CD1c-positive myeloid dendritic cell (primary cell): ENCODE measurements at regions not wholly inside any gene's neighbourhood (a gene's known extent, or its start where the extent isn't known, plus 50 kb on each side); places are given as distances from the start of the nearest gene placed in this dataset.
"Not testable (repeated sequence)": the region's sequence is repeated elsewhere in the genome, so short reads cannot be mapped to it uniquely, and the experiment has no call there.

Experiments used
- DNase-seq: peaks from one replicate; pipeline ENCODE4 v3.0.0-alpha.2; 2016; ENCODE audit errors: extremely low spot score

GRCh38 chr5:166582416-166582815, 1709.0 kb upstream of the WWC1 start:
- DNase-seq: no peak

GRCh38 chr5:166594567-166594966, 1696.9 kb upstream of the WWC1 start:
- DNase-seq: no peak

GRCh38 chr5:166595274-166595951, 1696.0 kb upstream of the WWC1 start:
- DNase-seq: no peak

DNA sequence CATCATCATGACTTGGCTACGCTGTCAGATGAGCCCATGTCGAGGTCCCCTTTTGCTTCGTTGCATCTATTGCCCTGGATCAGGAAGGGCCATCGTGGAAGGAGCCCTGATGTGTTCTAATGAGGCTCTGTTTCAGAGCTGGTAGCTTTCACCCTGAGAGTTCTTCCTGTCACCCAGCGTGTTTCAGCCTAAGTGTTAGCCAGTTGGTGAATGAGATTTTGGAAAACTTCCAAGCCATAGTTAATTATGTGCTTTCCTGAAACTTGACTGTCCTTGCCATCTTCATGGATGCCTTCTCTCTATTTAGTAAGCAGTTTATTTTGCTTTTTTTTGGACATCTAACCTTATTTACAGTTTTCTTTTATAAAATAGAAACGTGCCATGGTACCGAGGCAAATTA, 1695.4 kb upstream of the WWC1 start:
- no peak for DNase-seq

GRCh38 chr5:166602271-166602670, 1689.2 kb upstream of the WWC1 start:
- DNase-seq: no peak

GRCh38 chr5:166617507-166617906, 1673.9 kb upstream of the WWC1 start:
- DNase-seq: no peak

GRCh38 chr5:166618526-166618925, 1672.9 kb upstream of the WWC1 start:
- DNase-seq: no peak

DNA sequence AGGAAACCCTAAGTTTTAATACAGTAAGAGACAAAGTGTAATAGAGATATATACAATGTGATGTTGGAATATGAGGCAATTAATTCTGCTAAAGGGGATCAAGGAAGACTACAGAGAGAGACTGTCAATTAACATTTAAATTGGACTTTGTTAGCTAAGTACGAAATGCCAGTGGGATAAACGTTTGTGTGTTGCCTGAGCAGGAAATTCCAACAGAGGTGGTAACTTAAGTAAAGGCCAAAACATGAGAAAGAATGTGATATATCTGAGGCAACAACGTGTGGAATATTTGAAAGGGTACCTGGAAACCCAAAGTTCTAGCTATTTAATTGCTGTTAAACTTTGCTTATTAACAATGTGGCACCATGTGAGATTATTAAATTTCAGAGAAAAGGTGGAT, 1666.9 kb upstream of the WWC1 start:
- no peak for DNase-seq

- DNase-seq: no peak
Observed at GRCh38 chr5:166625210-166625865, 1666.1 kb upstream of the WWC1 start.

GRCh38 chr5:166637295-166637694, 1654.2 kb upstream of the WWC1 start:
- no peak for DNase-seq

DNA sequence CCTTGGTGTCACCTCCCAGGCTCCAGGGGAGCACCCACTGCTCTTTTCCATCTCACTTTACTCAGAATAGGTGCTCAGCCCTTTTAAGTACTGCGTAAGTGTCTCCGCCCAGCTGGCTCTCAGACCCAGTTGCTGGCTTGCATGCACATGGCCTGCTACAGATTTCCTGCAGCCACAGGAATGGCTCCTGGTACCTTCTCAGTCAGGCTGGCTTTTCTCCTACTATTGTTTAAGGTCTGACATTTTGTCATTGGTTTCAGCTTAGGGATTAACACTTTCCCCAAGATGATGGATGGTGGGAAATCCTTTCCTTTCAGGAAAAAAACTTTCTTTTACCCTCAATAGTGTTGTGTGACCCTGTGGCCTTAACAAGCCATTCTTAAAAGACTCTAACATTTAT, 1652.3 kb upstream of the WWC1 start:
- no peak for DNase-seq

GRCh38 chr5:166640136-166640535, 1651.3 kb upstream of the WWC1 start:
- not testable (repeated sequence) for DNase-seq

- no peak for DNase-seq
Observed at GRCh38 chr5:166648736-166649135, 1642.7 kb upstream of the WWC1 start.

DNA sequence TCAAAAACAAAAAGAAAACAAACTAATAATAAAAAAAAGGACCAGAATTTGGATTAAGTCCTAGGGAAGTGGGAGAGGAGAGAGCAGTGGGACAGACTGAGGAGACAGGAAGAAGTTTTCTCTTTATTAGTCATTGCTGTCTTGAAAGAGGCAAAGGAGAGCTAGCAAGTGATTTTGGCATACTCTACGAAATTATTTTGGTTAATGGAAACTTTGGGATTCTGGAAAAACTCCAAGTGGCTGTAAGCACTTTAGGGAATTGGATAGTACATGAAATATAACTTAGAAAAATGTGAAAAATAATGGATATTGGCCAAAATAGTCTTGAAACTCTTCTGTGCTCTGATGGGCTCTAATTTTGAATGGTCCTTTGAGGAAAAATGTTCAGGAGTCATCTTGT, 1641.8 kb upstream of the WWC1 start:
- DNase-seq: no peak

DNA sequence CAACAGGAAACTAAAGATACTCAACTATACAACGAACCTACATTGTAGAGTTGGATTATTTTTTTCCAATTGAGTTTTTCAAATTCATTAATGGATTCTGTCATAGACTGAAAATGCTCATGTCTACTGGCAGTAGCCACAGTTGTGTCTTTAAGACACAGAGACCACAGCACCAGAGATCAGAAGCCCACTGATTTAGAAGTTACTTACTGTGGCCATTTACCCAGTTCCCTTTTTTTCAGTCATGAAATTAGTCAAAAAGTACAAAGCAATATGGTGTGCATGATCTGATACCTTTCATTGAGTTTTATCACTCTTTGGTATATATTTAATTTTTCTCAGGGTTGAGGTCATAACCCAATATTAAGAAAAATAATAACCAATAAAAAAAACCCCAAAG, 1640.2 kb upstream of the WWC1 start:
- no peak for DNase-seq

GRCh38 chr5:166671811-166672210, 1619.6 kb upstream of the WWC1 start:
- no peak for DNase-seq

DNA sequence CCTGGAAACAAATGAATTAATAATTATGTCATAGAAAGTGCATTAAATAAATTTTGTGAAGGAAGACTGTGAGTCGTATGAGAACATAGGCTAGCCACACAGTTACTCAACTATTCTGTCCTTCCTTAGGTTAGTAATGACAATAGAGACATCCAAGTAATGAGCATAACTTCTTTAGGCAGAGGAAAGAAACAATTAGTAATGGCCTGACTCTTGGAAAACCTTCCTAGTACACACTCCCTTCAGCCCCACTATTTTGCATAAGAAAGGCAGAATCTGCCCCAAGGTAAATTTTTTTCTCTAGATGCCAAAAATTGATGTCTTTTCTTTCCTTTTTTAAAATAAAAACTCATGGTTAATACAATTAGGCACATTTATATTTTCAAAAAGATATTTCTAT, 1619.0 kb upstream of the WWC1 start:
- no peak for DNase-seq

- no peak for DNase-seq
Observed at GRCh38 chr5:166677891-166678290, 1613.6 kb upstream of the WWC1 start.

- DNase-seq: no peak
Observed at GRCh38 chr5:166679331-166679730, 1612.1 kb upstream of the WWC1 start.

- no peak for DNase-seq
Observed at GRCh38 chr5:166695326-166695725, 1596.1 kb upstream of the WWC1 start.

GRCh38 chr5:166708291-166708690, 1583.2 kb upstream of the WWC1 start:
- no peak for DNase-seq

DNA sequence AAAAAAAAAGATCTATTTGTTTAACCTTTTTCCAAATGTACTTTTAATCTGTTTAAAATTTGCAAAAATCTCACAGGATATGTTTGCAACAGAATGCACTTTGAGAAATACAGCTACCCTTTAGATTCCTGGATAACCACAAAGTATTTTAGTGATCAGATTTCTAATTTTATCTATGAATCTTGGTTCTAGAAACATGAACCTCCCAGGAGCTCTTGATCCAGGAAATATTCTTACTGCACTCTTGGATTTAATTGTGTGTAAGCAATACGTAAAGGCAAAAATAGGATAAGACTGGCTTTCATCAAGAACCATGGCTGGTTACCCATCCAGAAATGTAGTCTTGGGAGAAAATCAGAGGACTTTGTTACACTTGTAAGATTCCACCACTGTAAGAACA, 1581.8 kb upstream of the WWC1 start:
- no peak for DNase-seq

DNA sequence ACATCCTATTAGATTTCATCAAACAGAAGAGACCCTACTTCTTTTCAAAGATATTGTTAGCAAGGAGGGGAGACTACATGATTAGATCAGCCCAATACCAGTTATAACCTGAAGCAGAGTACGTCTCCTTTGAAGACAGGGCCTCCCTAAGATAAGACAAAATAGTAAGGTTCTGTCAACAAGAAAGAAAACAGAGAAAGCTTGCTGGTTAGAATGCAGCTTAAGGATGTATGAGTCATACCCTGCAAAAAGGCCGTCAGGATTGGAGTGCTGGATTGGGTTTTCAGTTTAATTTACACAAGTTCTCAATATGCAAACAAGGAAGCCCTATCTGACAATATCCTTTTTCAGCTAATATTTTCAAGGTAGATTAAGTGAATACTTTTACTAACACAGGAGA, 1581.2 kb upstream of the WWC1 start:
- DNase-seq: no peak
